ENCODE measurements at regions not wholly inside any gene's neighbourhood (a gene's known extent, or its start where the extent isn't known, plus 50 kb on each side); places are given as distances from the start of the nearest gene placed in this dataset.
"Not testable (repeated sequence)": the region's sequence is repeated elsewhere in the genome, so short reads cannot be mapped to it uniquely, and the experiment has no call there.

GRCh38 chr1:64318428-64318827, 115.0 kb downstream of the UBE2U start:
- DNase-seq (ENCODE audit: low spot score) = no peak

GRCh38 chr1:64320007-64320406, 116.6 kb downstream of the UBE2U start:
- no peak for DNase-seq (ENCODE audit: low spot score)

- no peak for DNase-seq (ENCODE audit: low spot score)
Observed at GRCh38 chr1:64320470-64320869, 117.0 kb downstream of the UBE2U start.

- DNase-seq (ENCODE audit: low spot score) = no peak
Observed at GRCh38 chr1:64320922-64321614, 117.6 kb downstream of the UBE2U start.

GRCh38 chr1:64323054-64323453, 119.6 kb downstream of the UBE2U start:
- DNase-seq (ENCODE audit: low spot score) = no peak

GRCh38 chr1:64323882-64324281, 120.5 kb downstream of the UBE2U start:
- DNase-seq (ENCODE audit: low spot score) = no peak

GRCh38 chr1:64325856-64326255, 122.4 kb downstream of the UBE2U start:
- DNase-seq (ENCODE audit: low spot score) = no peak

- DNase-seq (ENCODE audit: low spot score) = no peak
Observed at GRCh38 chr1:64327119-64327518, 123.7 kb downstream of the UBE2U start.

GRCh38 chr1:64328193-64328592, 124.8 kb downstream of the UBE2U start:
- DNase-seq (ENCODE audit: low spot score) = no peak

- DNase-seq (ENCODE audit: low spot score) = no peak
Observed at GRCh38 chr1:64330839-64331238, 127.4 kb downstream of the UBE2U start.

- DNase-seq (ENCODE audit: low spot score) = no peak
Observed at GRCh38 chr1:64335636-64336035, 132.2 kb downstream of the UBE2U start.

- DNase-seq (ENCODE audit: low spot score) = no peak
Observed at GRCh38 chr1:64337475-64337874, 132.5 kb upstream of the CACHD1 start.

- DNase-seq (ENCODE audit: low spot score) = no peak
Observed at GRCh38 chr1:64337926-64338325, 132.0 kb upstream of the CACHD1 start.

GRCh38 chr1:64340361-64340760, 129.6 kb upstream of the CACHD1 start:
- no peak for DNase-seq (ENCODE audit: low spot score)

GRCh38 chr1:64343105-64343822, 126.7 kb upstream of the CACHD1 start:
- peak; percentile 92 for DNase-seq (ENCODE audit: low spot score)

- no peak for DNase-seq (ENCODE audit: low spot score)
Observed at GRCh38 chr1:64343823-64344190, 126.1 kb upstream of the CACHD1 start.

GRCh38 chr1:64348270-64348960, 121.5 kb upstream of the CACHD1 start:
- no peak for DNase-seq (ENCODE audit: low spot score)

- DNase-seq (ENCODE audit: low spot score) = no peak
Observed at GRCh38 chr1:64348961-64349648, 120.8 kb upstream of the CACHD1 start.

GRCh38 chr1:64355534-64355933, 114.4 kb upstream of the CACHD1 start:
- not testable (repeated sequence) for DNase-seq (ENCODE audit: low spot score)

GRCh38 chr1:64356636-64357256, 113.2 kb upstream of the CACHD1 start:
- DNase-seq (ENCODE audit: low spot score) = no peak

GRCh38 chr1:64357422-64357821, 112.5 kb upstream of the CACHD1 start:
- DNase-seq (ENCODE audit: low spot score) = no peak

- DNase-seq (ENCODE audit: low spot score) = no peak
Observed at GRCh38 chr1:64358692-64359091, 111.2 kb upstream of the CACHD1 start.
